Epithelial cell of esophagus (primary cell): ENCODE measurements at regions not wholly inside any gene's neighbourhood (a gene's known extent, or its start where the extent isn't known, plus 50 kb on each side); places are given as distances from the start of the nearest gene placed in this dataset.
A peak's percentile ranks its signal among the peaks of the same experiment; 100 is the strongest.

Source experiments
- DNase-seq: peaks from one replicate; pipeline ENCODE4 v3.0.0; 2010; ENCODE audit warnings: low read depth
- H3K4me3 ChIP-seq: 2 replicates; pipeline ENCODE4 v1.5.1; 2011; ENCODE audit warnings: mild to moderate bottlenecking, low read length, control low read depth
- CTCF ChIP-seq: IDR thresholded peaks from 2 replicates; pipeline ENCODE4 v1.5.1; 2011; ENCODE audit warnings: low read depth, mild to moderate bottlenecking, low read length, control low read depth, inconsistent platforms; ENCODE audit not compliant: insufficient read depth; ENCODE audit errors: missing control alignments

GRCh38 chr14:95460647-95461478 lies 55.6 kb downstream of the SYNE3 start:
- H3K4me3 ChIP-seq, result no peak overlapping the region
- DNase-seq, result peak; percentile 96
- no peak for TF ChIP-seq CTCF

- H3K4me3 ChIP-seq, result no peak overlapping the region
- no peak for DNase-seq
- no peak for TF ChIP-seq CTCF
Measured at GRCh38 chr14:95458906-95459305, 57.5 kb downstream of the SYNE3 start.

GRCh38 chr14:95458459-95458858 lies 58.0 kb downstream of the SYNE3 start:
- no peak for DNase-seq
- no peak for TF ChIP-seq CTCF
- no peak overlapping the region for H3K4me3 ChIP-seq

- TF ChIP-seq CTCF, result no peak
- no peak for DNase-seq
- no peak overlapping the region for H3K4me3 ChIP-seq
Measured at GRCh38 chr14:95456281-95456680, 60.2 kb downstream of the SYNE3 start.

- DNase-seq, result no peak
- TF ChIP-seq CTCF, result no peak
- no peak overlapping the region for H3K4me3 ChIP-seq
Measured at GRCh38 chr14:95455246-95455645, 61.2 kb downstream of the SYNE3 start.

GRCh38 chr14:95453713-95453980 lies 62.8 kb downstream of the SYNE3 start:
- no peak for DNase-seq
- no peak for TF ChIP-seq CTCF
- H3K4me3 ChIP-seq, result no peak overlapping the region
